SHP77 treated with DMSO at 0.1 percent for 48 hours (cell line): ENCODE measurements at regions not wholly inside any gene's neighbourhood (a gene's known extent, or its start where the extent isn't known, plus 50 kb on each side); places are given as distances from the start of the nearest gene placed in this dataset.
A peak's percentile ranks its signal among the peaks of the same experiment; 100 is the strongest.
"Not testable (repeated sequence)": the region's sequence is repeated elsewhere in the genome, so short reads cannot be mapped to it uniquely, and the experiment has no call there.

Source experiments
- DNase-seq: peaks from one replicate; lab custom pipeline; 2025; lab: John Stamatoyannopoulos, UW

DNA sequence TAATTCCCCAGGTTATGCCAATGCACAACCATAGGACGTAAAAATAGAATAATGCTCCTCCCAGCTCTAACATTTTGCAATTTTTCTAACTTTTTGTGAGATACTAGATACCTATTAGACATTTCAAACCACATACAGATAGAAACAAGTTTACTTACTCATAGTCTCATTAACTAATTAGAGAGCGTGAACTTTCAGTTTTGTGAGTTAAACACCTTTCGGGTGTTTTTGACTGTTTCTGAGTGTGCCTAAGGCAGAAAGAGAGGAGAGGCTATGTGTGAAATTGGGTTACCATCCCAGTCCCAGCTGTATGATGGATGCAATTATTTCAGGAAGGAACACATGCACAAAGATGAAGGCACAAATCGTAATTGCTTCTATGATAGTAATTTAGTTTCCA is 300.4 kb upstream of the POU1F1 start:
- DNase-seq = no peak

GRCh38 chr3:87575550-87575949 is 299.2 kb upstream of the POU1F1 start:
- no peak for DNase-seq

DNA sequence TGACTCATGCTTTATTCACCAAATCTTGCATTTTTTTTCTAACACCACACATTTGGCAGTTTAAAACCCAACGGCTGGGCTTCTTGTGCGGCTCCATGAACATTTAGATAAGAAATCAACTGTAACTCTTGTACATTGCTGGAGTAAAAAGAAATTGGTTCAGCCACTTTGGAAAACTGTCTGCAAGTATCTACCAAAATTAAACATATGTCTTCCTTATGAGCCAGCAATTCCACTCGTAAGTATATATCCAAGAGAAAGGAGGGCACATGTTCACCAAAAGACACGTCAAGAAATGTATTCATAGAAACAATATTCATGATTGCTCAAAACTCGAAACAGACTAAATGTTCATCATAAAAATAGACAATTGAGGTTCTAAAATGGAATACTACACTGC is 291.9 kb upstream of the POU1F1 start:
- DNase-seq = no peak

DNA sequence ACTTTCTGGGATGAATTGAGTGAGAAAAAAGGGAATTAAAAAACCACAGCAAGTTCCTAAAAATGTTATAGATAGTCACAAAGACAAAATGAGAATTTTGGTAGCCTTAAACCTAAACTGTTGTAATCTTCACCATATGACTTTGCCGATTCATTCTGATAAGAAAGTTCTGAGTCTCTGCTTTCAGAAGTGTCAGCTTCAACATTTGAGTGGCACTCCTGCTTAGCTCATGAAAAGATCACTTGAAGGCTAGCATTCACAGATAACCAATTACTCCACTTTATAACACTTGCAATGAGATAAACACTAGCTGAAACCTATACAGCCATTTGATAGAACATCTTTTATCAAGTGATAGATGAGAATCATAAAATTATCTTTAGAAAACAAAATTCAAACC is 288.1 kb upstream of the POU1F1 start:
- no peak for DNase-seq

DNA sequence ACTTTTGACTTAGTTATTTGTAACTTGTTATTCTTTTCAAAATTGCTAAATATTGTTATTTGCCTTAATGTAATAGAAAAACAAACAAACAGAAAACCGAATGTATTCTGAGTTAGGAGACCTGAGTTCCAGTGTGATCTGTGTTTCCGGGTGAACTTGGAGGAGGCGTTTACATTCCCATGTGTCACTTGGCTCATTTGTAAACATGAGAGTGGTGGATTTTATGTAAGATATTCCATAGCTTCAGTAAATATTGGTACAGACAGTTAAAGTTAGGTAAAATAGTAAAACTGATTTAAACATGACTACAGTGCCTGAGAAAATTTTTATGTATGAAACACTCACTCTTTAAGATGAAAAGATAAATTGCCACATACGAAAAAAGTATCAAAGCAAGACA is 287.3 kb upstream of the POU1F1 start:
- DNase-seq = no peak

GRCh38 chr3:87558492-87558891 is 282.1 kb upstream of the POU1F1 start:
- no peak for DNase-seq

DNA sequence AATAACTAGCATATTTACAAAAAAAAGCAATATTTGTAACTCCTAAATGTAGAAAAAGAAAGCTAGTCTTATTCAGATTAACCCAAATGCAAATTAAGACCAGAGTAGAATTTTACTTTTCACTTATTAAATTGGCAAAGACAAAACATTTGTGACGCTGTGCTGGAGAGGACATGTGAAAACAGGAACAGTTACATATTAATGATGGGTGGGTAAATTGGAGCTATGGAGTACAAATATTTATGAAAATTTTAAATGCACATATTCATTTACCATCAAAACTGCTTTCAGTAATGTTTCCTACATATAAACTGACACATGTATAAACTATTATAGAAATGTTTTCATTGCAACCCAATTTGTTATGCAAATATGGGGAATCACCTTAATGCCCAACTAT is 278.9 kb upstream of the POU1F1 start:
- DNase-seq = no peak

GRCh38 chr3:87553058-87553457 is 276.7 kb upstream of the POU1F1 start:
- DNase-seq = no peak

- DNase-seq = no peak
Observed at GRCh38 chr3:87550892-87551291, 274.5 kb upstream of the POU1F1 start.

GRCh38 chr3:87549208-87549607 is 272.8 kb upstream of the POU1F1 start:
- no peak for DNase-seq

DNA sequence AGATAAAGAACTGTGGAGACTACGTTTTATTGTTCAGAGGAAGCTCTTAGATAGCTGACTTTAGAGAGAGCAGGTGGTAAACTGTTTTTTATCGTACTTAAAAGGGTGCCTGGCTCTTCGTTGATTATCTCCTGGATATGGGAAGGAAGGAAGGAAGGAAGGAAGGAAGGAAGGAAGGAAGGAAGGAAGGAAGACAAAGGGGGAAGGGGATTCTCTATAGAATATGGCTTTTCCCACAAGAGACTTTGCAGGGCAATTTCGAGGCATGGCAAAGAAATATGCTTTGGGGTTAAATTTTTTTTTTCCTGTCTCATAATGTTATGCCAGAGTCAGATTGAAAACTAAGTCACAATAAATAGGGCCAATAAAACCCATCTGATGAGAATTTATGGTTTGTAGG is 271.9 kb upstream of the POU1F1 start:
- no peak for DNase-seq

DNA sequence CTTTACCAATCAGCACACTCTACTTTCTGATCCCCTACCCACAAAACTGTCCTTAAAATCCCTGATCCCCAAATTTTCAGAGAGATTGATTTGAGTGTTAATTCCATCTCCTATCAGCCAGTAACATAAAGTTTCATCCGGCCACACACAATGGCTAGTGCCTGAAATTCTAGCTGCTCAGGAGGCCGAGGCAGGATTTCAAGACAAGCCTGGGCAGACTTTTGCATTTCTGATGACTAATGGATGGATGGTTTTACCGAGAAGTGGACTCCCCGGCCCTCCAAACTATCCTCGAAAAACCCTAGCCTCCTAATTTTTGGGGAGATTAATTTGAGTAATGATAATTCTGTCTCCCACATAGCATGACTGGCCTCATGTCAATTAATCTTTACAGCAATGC is 269.8 kb upstream of the POU1F1 start:
- no peak for DNase-seq

- not testable (repeated sequence) for DNase-seq
Observed at GRCh38 chr3:87543408-87543807, 267.0 kb upstream of the POU1F1 start.

DNA sequence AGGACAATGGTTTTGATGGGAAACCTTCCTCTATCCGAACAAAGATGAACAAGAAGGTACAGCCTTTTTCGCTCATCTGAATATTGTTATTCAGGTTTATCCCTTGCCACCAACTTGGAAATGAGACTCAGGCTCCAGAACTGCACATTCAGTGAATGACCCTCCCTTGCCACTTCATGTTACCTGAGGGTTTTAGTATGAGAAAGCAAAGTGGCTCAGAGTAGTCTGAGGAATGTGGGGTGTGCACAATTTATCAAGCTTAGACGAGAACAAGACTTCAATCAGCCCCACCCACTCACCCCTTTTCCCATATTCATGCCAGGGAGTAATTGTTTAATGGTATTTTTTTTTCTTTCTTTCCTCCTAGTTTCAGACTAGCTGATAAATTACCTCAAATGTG is 265.3 kb upstream of the POU1F1 start:
- DNase-seq = no peak

DNA sequence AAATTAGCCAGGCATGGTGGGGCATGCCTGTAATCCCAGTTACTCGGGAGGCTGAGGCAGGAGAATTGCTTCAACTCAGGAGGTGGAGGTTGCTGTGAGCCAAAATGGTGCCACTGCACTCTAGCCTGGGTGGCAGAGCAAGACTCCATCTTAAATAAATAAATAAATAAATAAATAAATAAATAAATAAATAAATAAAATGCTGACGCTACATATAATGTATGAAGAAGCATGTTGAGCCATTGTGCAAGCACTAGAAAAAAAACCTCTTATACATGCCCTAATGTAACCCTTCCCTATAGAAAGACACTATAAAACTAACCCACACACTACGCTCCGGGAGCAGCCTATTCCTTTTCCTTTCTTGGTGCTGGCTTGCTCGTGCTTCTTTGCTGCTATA is 262.3 kb upstream of the POU1F1 start:
- not testable (repeated sequence) for DNase-seq

DNA sequence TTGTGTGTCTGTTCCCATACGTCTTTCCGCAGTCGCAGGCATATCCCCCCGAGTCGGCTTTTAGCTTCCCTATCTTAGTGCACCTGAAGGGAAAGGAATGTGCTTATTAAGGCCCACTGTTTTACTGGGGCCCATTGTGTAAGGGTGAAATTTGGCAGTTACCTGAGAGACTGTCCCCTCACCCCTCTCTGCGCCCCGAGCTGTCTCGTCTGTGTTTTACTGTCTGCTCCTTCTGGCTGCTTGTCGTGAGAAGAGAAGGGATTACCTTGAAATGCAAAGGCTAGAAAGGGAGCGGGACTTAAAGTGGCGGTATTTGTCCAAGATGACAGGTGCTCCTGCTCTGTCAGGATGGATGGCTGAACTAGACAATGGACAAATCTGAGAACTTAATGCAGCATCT is 233.0 kb upstream of the POU1F1 start:
- no peak for DNase-seq

DNA sequence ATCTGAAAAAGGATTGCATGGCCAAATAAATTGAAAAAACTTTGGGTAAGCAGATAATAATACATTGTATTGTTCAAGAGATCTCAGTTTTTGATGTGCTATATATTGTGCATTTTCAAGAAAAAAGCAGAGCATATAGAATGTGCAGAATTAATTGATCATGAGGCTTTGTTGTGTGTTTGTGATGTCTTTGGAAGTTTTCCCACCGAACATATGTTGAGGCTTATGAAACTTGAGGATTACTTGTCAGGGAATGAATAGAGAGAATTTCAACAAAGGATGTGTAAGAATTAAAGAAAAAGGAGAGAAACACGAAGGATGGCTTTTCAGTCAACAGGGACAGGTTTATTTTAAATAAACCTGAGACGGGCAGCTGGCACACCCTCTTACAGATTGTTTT is 232.5 kb upstream of the POU1F1 start:
- no peak for DNase-seq

DNA sequence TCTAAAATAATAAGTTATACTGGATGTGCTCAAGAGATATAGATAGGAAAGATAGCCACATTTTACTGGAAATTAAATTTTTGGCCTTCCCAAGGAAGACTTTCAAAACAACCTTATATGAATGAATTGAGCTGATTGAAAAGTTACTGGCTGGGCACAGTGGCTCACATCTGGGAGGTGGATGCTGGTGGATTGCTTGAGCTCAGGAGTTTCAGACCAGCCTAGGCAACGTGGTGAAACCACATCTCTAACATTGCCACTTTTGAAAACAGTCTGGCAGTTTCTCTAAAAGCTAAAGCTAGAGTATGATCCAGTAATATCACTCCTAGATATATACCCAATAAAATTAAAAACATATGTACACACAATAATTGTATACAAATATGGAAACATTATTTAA is 231.4 kb upstream of the POU1F1 start:
- DNase-seq = no peak

DNA sequence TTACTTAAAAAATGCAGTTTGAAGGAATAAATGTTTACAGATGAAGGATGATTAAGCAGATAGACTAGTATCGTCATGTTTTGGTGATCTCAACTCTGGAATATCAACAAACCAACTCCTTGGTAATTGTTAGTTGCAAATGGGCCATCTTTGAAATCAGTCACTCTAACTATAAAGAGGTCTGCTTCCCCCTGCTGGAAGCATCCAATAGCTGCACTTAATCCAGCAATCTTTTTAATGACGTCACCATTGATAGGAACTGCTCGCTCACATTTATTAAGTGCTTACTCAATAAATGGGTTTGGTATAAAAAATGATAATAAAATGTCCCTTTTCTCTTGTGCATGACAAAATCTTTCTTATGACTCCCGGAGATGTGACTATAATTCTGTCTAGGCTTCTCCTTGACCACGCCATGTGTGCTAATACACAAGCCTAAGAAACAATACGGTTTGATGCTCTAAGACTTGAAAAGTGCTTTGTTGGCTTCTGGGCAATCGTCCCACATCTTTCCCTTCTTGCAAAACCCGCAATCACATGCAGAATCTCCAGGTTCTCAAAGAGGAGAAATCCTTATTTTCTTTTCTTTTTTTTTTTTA is 227.6 kb upstream of the POU1F1 start:
- DNase-seq = peak; percentile 36

- DNase-seq = no peak
Observed at GRCh38 chr3:87501076-87501475, 224.7 kb upstream of the POU1F1 start.

GRCh38 chr3:87498358-87499080 is 222.1 kb upstream of the POU1F1 start:
- DNase-seq = no peak

DNA sequence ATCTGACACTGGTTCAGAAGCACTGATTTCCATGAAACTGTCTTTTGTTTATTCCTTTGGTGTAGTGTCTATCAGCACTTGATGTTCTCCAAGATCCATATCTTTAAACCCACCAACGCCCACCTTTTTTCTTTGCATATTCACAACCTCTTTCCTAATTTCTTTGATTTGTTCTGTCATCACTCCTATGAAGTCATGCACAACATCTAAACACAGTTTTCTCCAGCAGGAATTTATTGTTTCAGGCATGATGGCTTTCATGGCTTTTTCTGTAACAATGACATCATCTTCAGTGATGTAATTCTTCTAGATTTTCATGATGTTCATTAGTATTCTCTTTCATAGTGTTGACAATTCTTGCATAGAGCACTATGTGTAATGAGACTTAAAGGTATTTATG is 219.6 kb upstream of the POU1F1 start:
- DNase-seq = no peak

GRCh38 chr3:87494264-87494663 is 217.9 kb upstream of the POU1F1 start:
- no peak for DNase-seq

GRCh38 chr3:87491843-87492242 is 215.5 kb upstream of the POU1F1 start:
- no peak for DNase-seq
